ACC112 (cell line): ENCODE measurements at regions not wholly inside any gene's neighbourhood (a gene's known extent, or its start where the extent isn't known, plus 50 kb on each side); places are given as distances from the start of the nearest gene placed in this dataset.
"Not testable (repeated sequence)": the region's sequence is repeated elsewhere in the genome, so short reads cannot be mapped to it uniquely, and the experiment has no call there.

Experiments used
- H2AFZ ChIP-seq: fragments of 200-600 bp; sonication (generic); one replicate; pipeline ENCODE4 v1.6.0; 2017; ENCODE audit warnings: antibody characterized with exemption, low read length; ENCODE audit not compliant: unreplicated experiment
- H3K27ac ChIP-seq: fragments of 200-600 bp; sonication (generic); 2 replicates; pipeline ENCODE4 v1.5.1; 2014; ENCODE audit warnings: low read depth, mild to moderate bottlenecking, antibody characterized with exemption, low read length, moderate library complexity
- H3K27me3 ChIP-seq: fragments of 200-600 bp; sonication (generic); 2 replicates; pipeline ENCODE4 v1.6.1; 2014; ENCODE audit warnings: mild to moderate bottlenecking, antibody characterized with exemption, low read length, moderate library complexity, mixed read lengths; ENCODE audit not compliant: insufficient read depth
- H3K36me3 ChIP-seq: fragments of 200-600 bp; sonication (generic); 2 replicates; pipeline ENCODE4 v1.6.1; 2016; ENCODE audit warnings: mild to moderate bottlenecking, antibody characterized with exemption, low read length, moderate library complexity, mixed read lengths; ENCODE audit not compliant: insufficient read depth
- H3K4me1 ChIP-seq: fragments of 200-600 bp; sonication (generic); one replicate; pipeline ENCODE4 v1.6.1; 2016; ENCODE audit warnings: low read length, mixed read lengths; ENCODE audit not compliant: insufficient read depth, unreplicated experiment, control insufficient read depth
- H3K4me3 ChIP-seq: fragments of 200-600 bp; sonication (generic); 2 replicates; pipeline ENCODE4 v1.5.1; 2014; ENCODE audit warnings: mild to moderate bottlenecking, low read depth, low read length
- H3K79me2 ChIP-seq: fragments of 200-600 bp; sonication (generic); one replicate; pipeline ENCODE4 v1.6.0; 2016; ENCODE audit warnings: low read length; ENCODE audit not compliant: control insufficient read depth, unreplicated experiment, insufficient read depth

- H3K79me2 ChIP-seq, result no peaks in the 10 kb centered on the region
- H3K27ac ChIP-seq, result no peak overlapping the region
- H3K36me3 ChIP-seq, result no peaks in the 10 kb centered on the region
- no peaks in the 10 kb centered on the region for H3K27me3 ChIP-seq
- peaks cover 19% of the 10 kb centered on the region for H3K4me1 ChIP-seq
- no peak overlapping the region for H3K4me3 ChIP-seq
- H2AFZ ChIP-seq, result no peak overlapping the region
These were observed 70.0 kb upstream of the FYN start for GRCh38 chr6:111943266-111943665.

GRCh38 chr6:111943726-111944125, 70.5 kb upstream of the FYN start:
- Histone ChIP-seq H3K36me3 (no peaks in the 10 kb centered on the region), H3K27me3 (no peaks in the 10 kb centered on the region), H3K79me2 (no peaks in the 10 kb centered on the region), H3K4me3 (no peak overlapping the region), H2AFZ (no peak overlapping the region), H3K4me1 (peaks cover 15% of the 10 kb centered on the region), H3K27ac (no peak overlapping the region)

GRCh38 chr6:111944541-111944940, 71.3 kb upstream of the FYN start:
- Histone ChIP-seq H3K4me3 (no peak overlapping the region), H3K79me2 (no peaks in the 10 kb centered on the region), H3K27ac (no peak overlapping the region), H3K4me1 (peaks cover 8% of the 10 kb centered on the region), H3K36me3 (no peaks in the 10 kb centered on the region), H2AFZ (no peak overlapping the region), H3K27me3 (no peaks in the 10 kb centered on the region)

- no peak overlapping the region for H3K27ac ChIP-seq
- peaks cover 26% of the 10 kb centered on the region for H3K4me1 ChIP-seq
- no peak overlapping the region for H2AFZ ChIP-seq
- no peaks in the 10 kb centered on the region for H3K79me2 ChIP-seq
- no peaks in the 10 kb centered on the region for H3K27me3 ChIP-seq
- H3K36me3 ChIP-seq, result no peaks in the 10 kb centered on the region
- H3K4me3 ChIP-seq, result no peak overlapping the region
These were observed 76.3 kb upstream of the FYN start for GRCh38 chr6:111949546-111949945.

- not testable (repeated sequence) for H2AFZ ChIP-seq, H3K27me3 ChIP-seq, H3K27ac ChIP-seq, H3K36me3 ChIP-seq, H3K4me3 ChIP-seq, H3K79me2 ChIP-seq
- H3K4me1 ChIP-seq, result peaks cover 26% of the 10 kb centered on the region
These were observed 76.7 kb upstream of the FYN start for GRCh38 chr6:111949984-111950383.

DNA sequence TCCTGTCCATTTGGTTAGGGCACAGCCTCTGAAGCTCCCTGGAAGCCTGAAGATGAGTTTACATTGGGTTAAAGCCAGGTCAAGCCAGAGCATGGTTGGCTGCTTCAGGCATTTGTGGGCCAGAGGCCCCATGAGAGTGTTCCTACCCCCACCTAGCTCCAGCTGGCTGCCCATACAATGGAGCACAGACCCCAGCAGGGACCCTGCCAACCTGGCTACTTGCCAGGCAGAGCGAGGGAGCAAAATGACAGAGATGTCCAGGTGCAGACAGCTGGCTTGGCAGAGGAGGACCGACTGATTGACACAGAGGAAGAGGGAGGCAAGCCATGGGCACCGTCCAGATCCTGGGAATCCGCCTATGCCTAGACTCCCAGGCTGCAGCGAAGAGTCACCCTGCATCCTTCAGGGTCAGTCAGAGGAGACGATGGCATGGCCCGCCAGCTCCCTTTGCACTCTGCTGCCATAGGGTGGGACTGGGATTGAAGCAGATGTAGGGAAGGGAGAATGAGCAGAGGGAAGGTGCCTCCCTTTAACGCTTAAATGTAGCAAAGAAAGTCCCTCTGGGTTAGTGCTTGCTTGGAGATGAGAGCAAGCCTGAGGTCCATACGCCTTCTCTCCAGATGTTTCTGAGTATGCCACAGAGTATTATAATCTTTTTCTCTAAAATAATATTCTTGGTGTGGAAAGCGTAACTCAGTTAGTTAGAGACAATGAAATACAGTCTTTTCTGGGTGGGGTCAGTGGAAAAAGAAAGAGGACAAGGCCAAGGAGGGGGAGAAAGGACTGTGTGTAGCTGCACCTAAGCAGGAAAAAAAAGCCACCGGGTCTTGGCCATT, 77.6 kb upstream of the FYN start:
- H3K27ac ChIP-seq, result no peak overlapping the region
- peaks cover 26% of the 10 kb centered on the region for H3K4me1 ChIP-seq
- no peak overlapping the region for H3K4me3 ChIP-seq
- H2AFZ ChIP-seq, result no peak overlapping the region
- no peaks in the 10 kb centered on the region for H3K36me3 ChIP-seq
- H3K27me3 ChIP-seq, result no peaks in the 10 kb centered on the region
- H3K79me2 ChIP-seq, result no peaks in the 10 kb centered on the region

DNA sequence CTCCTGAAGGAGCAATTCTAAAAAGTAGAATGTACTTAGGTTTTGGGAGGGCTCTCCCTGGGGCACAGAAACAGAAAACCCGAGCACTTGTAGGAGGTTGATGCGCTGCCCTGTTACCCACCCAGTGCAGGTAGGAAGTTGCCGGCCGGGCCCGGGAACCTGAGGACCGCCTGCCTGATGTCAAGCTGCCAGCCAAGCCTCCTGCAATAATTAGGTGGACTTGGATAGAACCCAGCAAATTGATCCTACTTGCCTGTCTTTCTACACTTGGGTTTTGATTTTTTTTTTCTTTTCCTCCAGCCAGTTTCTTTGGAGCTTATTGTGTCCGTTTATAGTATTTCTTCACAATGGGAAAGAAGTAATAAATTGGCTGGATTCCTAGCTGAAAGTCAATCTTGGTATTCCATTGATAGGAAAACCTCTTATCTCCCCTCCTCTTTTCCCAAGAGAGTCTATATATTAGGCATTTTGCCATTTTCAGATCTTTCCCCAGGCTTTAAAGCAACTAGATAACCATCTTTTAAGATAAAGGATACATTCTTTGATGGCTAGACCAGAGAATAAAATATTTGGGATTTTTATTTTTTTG, 78.3 kb upstream of the FYN start:
- no peak overlapping the region for H3K4me3 ChIP-seq
- no peaks in the 10 kb centered on the region for H3K36me3 ChIP-seq
- no peaks in the 10 kb centered on the region for H3K79me2 ChIP-seq
- no peak overlapping the region for H2AFZ ChIP-seq
- H3K27ac ChIP-seq, result no peak overlapping the region
- H3K27me3 ChIP-seq, result no peaks in the 10 kb centered on the region
- peaks cover 26% of the 10 kb centered on the region for H3K4me1 ChIP-seq

DNA sequence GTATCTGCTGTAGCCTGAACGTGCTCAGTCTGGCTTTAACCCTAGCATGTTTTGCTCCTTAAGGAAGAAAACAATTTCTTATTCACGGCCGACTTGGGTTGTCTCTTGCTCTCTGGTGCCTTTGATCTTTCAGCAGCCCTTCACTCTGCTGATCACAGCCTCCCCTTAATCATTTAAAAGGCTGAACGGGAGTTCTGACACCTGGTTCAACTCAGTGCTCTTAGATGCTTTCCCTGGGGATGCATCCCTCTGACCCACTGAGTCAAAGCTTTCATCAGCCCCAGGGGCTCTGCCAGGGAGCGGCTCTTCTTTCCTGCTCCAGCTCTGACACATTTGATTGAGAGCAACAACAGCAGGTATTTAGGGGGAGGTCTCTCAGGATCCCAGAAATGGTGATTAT, 79.0 kb upstream of the FYN start:
- Histone ChIP-seq H3K27me3 (no peaks in the 10 kb centered on the region), H2AFZ (peak overlapping the region; percentile 36), H3K79me2 (no peaks in the 10 kb centered on the region)

DNA sequence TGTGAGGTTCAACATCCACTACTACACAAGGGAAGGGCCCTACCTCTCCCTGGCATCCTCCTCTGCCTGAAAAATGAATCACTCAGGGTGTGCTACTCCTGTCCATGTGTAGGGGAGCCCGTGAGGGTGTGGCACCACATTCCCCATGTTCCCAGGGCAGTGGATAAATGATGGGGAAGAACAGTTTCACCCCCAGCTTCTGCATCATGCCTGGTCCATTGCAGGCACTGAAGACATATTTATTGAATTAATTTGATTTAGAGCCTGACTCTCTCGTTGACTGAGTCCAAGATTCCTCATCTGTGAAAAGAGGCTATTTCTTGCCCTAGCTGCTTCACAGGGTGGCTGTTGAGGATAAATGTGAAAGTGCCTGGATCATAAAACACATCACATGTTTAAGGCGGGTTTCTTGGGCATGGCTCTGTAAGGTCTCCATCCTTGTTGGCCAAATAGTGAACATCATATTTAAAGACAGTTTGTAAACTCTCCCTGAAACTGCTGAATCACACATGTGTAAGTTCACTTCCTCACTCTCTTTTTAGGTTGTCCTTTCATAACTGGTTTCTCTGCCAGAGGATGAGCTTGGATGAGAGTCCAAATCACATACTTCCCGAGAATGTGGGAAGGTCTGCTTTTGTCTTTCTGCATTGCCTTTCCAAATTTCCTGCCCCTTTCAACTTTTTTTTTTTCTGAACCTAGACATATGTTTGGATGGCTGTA, 79.7 kb upstream of the FYN start:
- peak overlapping the region; percentile 36 for H2AFZ ChIP-seq

More for the DNA sequence above, 79.0 kb upstream of the FYN start:
- Histone ChIP-seq H3K4me3 (no peak overlapping the region), H3K4me1 (peaks cover 26% of the 10 kb centered on the region), H3K36me3 (no peaks in the 10 kb centered on the region), H3K27ac (no peak overlapping the region)

DNA sequence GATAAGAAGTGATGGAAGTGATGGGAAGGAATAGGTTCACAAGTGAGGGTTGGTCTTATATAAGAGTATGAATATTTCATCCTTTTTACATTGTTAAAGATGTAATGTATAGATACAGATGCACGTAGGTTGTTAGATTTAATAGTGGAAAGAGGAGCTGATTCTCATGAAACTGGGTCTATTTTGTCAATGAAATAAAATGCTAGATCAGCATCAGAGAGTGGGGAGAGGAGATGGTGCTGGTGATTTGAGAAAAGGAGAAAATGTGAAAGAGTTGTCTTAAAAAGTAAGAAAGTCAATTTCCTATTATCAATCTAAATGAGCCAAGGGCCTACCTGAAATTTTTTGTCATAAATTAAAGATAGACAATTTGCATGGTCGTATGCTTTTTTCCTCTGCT, 82.8 kb upstream of the FYN start:
- no peak overlapping the region for H2AFZ ChIP-seq

More for the DNA sequence above, 79.7 kb upstream of the FYN start:
- Histone ChIP-seq H3K27me3 (no peaks in the 10 kb centered on the region), H3K4me1 (peaks cover 26% of the 10 kb centered on the region), H3K27ac (no peak overlapping the region), H3K79me2 (no peaks in the 10 kb centered on the region), H3K4me3 (no peak overlapping the region), H3K36me3 (no peaks in the 10 kb centered on the region)

More for the DNA sequence above, 82.8 kb upstream of the FYN start:
- Histone ChIP-seq H3K27me3 (no peaks in the 10 kb centered on the region), H3K4me3 (no peak overlapping the region), H3K36me3 (no peaks in the 10 kb centered on the region), H3K27ac (no peak overlapping the region), H3K4me1 (peaks cover 17% of the 10 kb centered on the region), H3K79me2 (no peaks in the 10 kb centered on the region)
